Mesothelial cell of epicardium (in vitro differentiated cells): ENCODE measurements at regions not wholly inside any gene's neighbourhood (a gene's known extent, or its start where the extent isn't known, plus 50 kb on each side); places are given as distances from the start of the nearest gene placed in this dataset.

Experiments
- DNase-seq, 2 experiments: peaks; one replicate each; pipeline ENCODE4 v3.0.0; 2021; ENCODE audit warnings: low spot score in 2 of 2; ENCODE audit not compliant: unreplicated experiment in 2 of 2
- H3K27ac Mint-ChIP-seq: 2 replicates; pipeline ENCODE4 v1.8.0; 2021; ENCODE audit warnings: mixed read lengths
- H3K27me3 Mint-ChIP-seq: 2 replicates; pipeline ENCODE4 v1.8.0; 2021; ENCODE audit warnings: low read depth, mixed read lengths
- H3K36me3 Mint-ChIP-seq: 2 replicates; pipeline ENCODE4 v1.8.0; 2021; ENCODE audit warnings: mixed read lengths
- H3K4me1 Mint-ChIP-seq: 2 replicates; pipeline ENCODE4 v1.8.0; 2021; ENCODE audit warnings: mixed read lengths
- H3K4me3 Mint-ChIP-seq: 2 replicates; pipeline ENCODE4 v1.8.0; 2021; ENCODE audit warnings: mild to moderate bottlenecking, moderate library complexity, mixed read lengths
- H3K9me3 Mint-ChIP-seq: 2 replicates; pipeline ENCODE4 v1.8.0; 2021; ENCODE audit warnings: mixed read lengths
- CTCF ChIP-seq: fragments of 200-600 bp; sonication (generic); IDR thresholded peaks from one replicate; pipeline ENCODE4 v1.5.0; 2021; ENCODE audit warnings: antibody characterized with exemption; ENCODE audit not compliant: unreplicated experiment

GRCh38 chr15:26158176-26158575 is 295.0 kb upstream of the ATP10A start:
- no peak overlapping the region for H3K27ac Mint-ChIP-seq
- peaks cover 11% of the 10 kb centered on the region for H3K27me3 Mint-ChIP-seq
- no peaks in the 10 kb centered on the region for H3K4me1 Mint-ChIP-seq
- no peaks in the 10 kb centered on the region for H3K36me3 Mint-ChIP-seq
- TF ChIP-seq CTCF = no peak
- DNase-seq = no peak
- H3K9me3 Mint-ChIP-seq = peaks cover 16% of the 10 kb centered on the region
- no peak overlapping the region for H3K4me3 Mint-ChIP-seq

- DNase-seq = no peak
- no peak for TF ChIP-seq CTCF
- Mint-ChIP-seq H3K4me3 (no peak overlapping the region), H3K27me3 (peaks cover 14% of the 10 kb centered on the region), H3K36me3 (no peaks in the 10 kb centered on the region), H3K27ac (no peak overlapping the region), H3K4me1 (no peaks in the 10 kb centered on the region), H3K9me3 (peaks cover 24% of the 10 kb centered on the region)
These were observed 294.0 kb upstream of the ATP10A start for GRCh38 chr15:26157081-26157480.

GRCh38 chr15:26156051-26156450 is 292.9 kb upstream of the ATP10A start:
- Mint-ChIP-seq H3K4me3 (no peak overlapping the region), H3K27ac (no peak overlapping the region), H3K9me3 (peaks cover 24% of the 10 kb centered on the region), H3K36me3 (no peaks in the 10 kb centered on the region), H3K27me3 (peaks cover 22% of the 10 kb centered on the region), H3K4me1 (no peaks in the 10 kb centered on the region)
- DNase-seq = no peak
- TF ChIP-seq CTCF = no peak

- no peak for TF ChIP-seq CTCF
- H3K9me3 Mint-ChIP-seq = peaks cover 9% of the 10 kb centered on the region
- no peaks in the 10 kb centered on the region for H3K36me3 Mint-ChIP-seq
- no peak overlapping the region for H3K4me3 Mint-ChIP-seq
- no peak overlapping the region for H3K27ac Mint-ChIP-seq
- H3K27me3 Mint-ChIP-seq = peaks cover 51% of the 10 kb centered on the region
- H3K4me1 Mint-ChIP-seq = no peaks in the 10 kb centered on the region
- DNase-seq = no peak
These were observed 285.2 kb upstream of the ATP10A start for GRCh38 chr15:26148156-26148860.

GRCh38 chr15:26146202-26146601 is 283.1 kb upstream of the ATP10A start:
- no peak for DNase-seq
- H3K9me3 Mint-ChIP-seq = no peaks in the 10 kb centered on the region
- H3K4me3 Mint-ChIP-seq = no peak overlapping the region
- H3K36me3 Mint-ChIP-seq = no peaks in the 10 kb centered on the region
- no peak overlapping the region for H3K27ac Mint-ChIP-seq
- no peak for TF ChIP-seq CTCF
- H3K4me1 Mint-ChIP-seq = no peaks in the 10 kb centered on the region
- peaks cover 49% of the 10 kb centered on the region for H3K27me3 Mint-ChIP-seq
